ENCODE measurements at regions not wholly inside any gene's neighbourhood (a gene's known extent, or its start where the extent isn't known, plus 50 kb on each side); places are given as distances from the start of the nearest gene placed in this dataset.

GRCh38 chr20:57996936-57997890, 231.2 kb downstream of the ANKRD60 start:
- H3K27ac Mint-ChIP-seq = no peak overlapping the region
- H3K36me3 Mint-ChIP-seq = no peaks in the 10 kb centered on the region
- 58% methylated on average over 1 of the region's 2 CpGs for WGBS (ENCODE audit: insufficient coverage)
- H3K27me3 ChIP-seq (ENCODE audit: control insufficient read depth, insufficient read depth, low read length) = no peaks in the 10 kb centered on the region
- H3K4me1 Mint-ChIP-seq = no peaks in the 10 kb centered on the region
- H3K4me3 Mint-ChIP-seq = no peak overlapping the region
- no peaks in the 10 kb centered on the region for H3K9me3 ChIP-seq (ENCODE audit: control insufficient read depth, insufficient read depth, low read length)
- no peaks in the 10 kb centered on the region for H3K36me3 ChIP-seq (ENCODE audit: control insufficient read depth, insufficient read depth, low read length)
- peaks cover 11 to 12% of the 10 kb centered on the region in 2 donors for H3K27me3 Mint-ChIP-seq (ENCODE audit: low read depth in 2 of 2)
- peaks cover 10% of the 10 kb centered on the region for H3K4me1 ChIP-seq (ENCODE audit: control insufficient read depth, insufficient read depth, low read length)
- no peaks in the 10 kb centered on the region for H3K9me3 Mint-ChIP-seq
- TF ChIP-seq CTCF (IDR thresholded peaks at IDR 0.05) = no peak
- intact Hi-C loops (cut with micrococcal nuclease) = no loop called here
- ATAC-seq = no peak
- no peak overlapping the region for H3K4me3 ChIP-seq (ENCODE audit: low read length)
- no peak for DNase-seq
- no peak overlapping the region for H3K27ac ChIP-seq (ENCODE audit: low read length)

GRCh38 chr20:57996465-57996864, 232.0 kb downstream of the ANKRD60 start:
- H3K27ac ChIP-seq (ENCODE audit: low read length) = no peak overlapping the region
- intact Hi-C loops (cut with micrococcal nuclease) = no loop called here
- no peaks in the 10 kb centered on the region for H3K36me3 Mint-ChIP-seq
- 39% methylated on average over 3 of the region's 3 CpGs for WGBS (ENCODE audit: insufficient coverage)
- no peak overlapping the region for H3K4me3 Mint-ChIP-seq
- no peaks in the 10 kb centered on the region for H3K9me3 ChIP-seq (ENCODE audit: control insufficient read depth, insufficient read depth, low read length)
- no peaks in the 10 kb centered on the region for H3K27me3 ChIP-seq (ENCODE audit: control insufficient read depth, insufficient read depth, low read length)
- H3K36me3 ChIP-seq (ENCODE audit: control insufficient read depth, insufficient read depth, low read length) = no peaks in the 10 kb centered on the region
- no peak for TF ChIP-seq CTCF (IDR thresholded peaks at IDR 0.05)
- peaks cover 10% of the 10 kb centered on the region for H3K4me1 ChIP-seq (ENCODE audit: control insufficient read depth, insufficient read depth, low read length)
- H3K4me3 ChIP-seq (ENCODE audit: low read length) = no peak overlapping the region
- H3K4me1 Mint-ChIP-seq = no peaks in the 10 kb centered on the region
- DNase-seq (no peak), ATAC-seq (no peak)
- H3K27me3 Mint-ChIP-seq (ENCODE audit: low read depth in 2 of 2) = peaks cover 11 to 12% of the 10 kb centered on the region in 2 donors
- no peaks in the 10 kb centered on the region for H3K9me3 Mint-ChIP-seq
- H3K27ac Mint-ChIP-seq = no peak overlapping the region

DNA sequence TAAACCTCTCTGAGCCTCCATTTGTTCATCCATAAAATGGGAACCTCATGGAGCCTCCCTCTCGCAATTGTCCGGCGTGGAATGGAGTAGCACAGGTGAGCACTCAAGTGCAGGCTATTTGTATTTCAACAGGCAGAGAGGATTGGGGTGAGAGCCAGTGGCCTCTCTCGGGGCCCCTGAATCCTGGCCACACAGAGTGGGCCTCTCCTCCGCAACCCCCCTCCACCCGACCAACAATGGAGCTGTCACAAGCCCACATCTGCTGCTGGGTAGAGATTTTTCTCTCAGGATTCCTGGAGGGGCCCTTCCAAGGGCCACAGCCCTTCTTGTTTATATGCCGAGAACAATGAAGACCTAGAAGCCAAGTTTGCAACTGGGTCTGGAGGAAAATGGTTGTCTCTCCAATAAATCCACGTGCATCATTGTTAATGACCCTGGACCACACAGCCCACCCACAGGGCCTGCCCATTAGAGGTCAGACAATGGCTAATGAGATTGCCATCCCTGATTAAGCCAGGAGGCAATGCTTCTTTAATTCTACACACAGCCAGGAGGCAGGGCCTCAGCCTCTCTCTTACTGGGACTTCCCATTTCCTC, 233.0 kb downstream of the ANKRD60 start:
- WGBS (ENCODE audit: insufficient coverage) = 93% methylated on average over 8 of the region's 8 CpGs
- Mint-ChIP-seq H3K4me3 (no peak overlapping the region), H3K9me3 (no peaks in the 10 kb centered on the region), H3K27me3 (ENCODE audit: low read depth in 2 of 2) (peaks cover 11 to 12% of the 10 kb centered on the region in 2 donors), H3K36me3 (no peaks in the 10 kb centered on the region), H3K27ac (no peak overlapping the region), H3K4me1 (no peaks in the 10 kb centered on the region)
- intact Hi-C loops (cut with micrococcal nuclease) = no loop called here
- no peak for TF ChIP-seq CTCF (IDR thresholded peaks at IDR 0.05)
- ATAC-seq (no peak), DNase-seq (no peak)
- Histone ChIP-seq H3K27me3 (ENCODE audit: control insufficient read depth, insufficient read depth, low read length) (no peaks in the 10 kb centered on the region), H3K4me3 (ENCODE audit: low read length) (no peak overlapping the region), H3K4me1 (ENCODE audit: control insufficient read depth, insufficient read depth, low read length) (peaks cover 10% of the 10 kb centered on the region), H3K9me3 (ENCODE audit: control insufficient read depth, insufficient read depth, low read length) (no peaks in the 10 kb centered on the region), H3K36me3 (ENCODE audit: control insufficient read depth, insufficient read depth, low read length) (no peaks in the 10 kb centered on the region), H3K27ac (ENCODE audit: low read length) (no peak overlapping the region)

Measured in natural killer cell (primary cell).